DMS 273 (cell line): ENCODE measurements at regions not wholly inside any gene's neighbourhood (a gene's known extent, or its start where the extent isn't known, plus 50 kb on each side); places are given as distances from the start of the nearest gene placed in this dataset.
"Not testable (repeated sequence)": the region's sequence is repeated elsewhere in the genome, so short reads cannot be mapped to it uniquely, and the experiment has no call there.

Source experiments
- DNase-seq: peaks from one replicate; lab custom pipeline; 2025; ENCODE audit not compliant: unreplicated experiment; lab: John Stamatoyannopoulos, UW

- DNase-seq = not testable (repeated sequence)
Observed at GRCh38 chr11:100409267-100409666, 277.8 kb upstream of the ARHGAP42 start.

GRCh38 chr11:100419518-100419917 lies 267.6 kb upstream of the ARHGAP42 start:
- DNase-seq = no peak

GRCh38 chr11:100434821-100435641 lies 252.1 kb upstream of the ARHGAP42 start:
- DNase-seq = no peak

GRCh38 chr11:100438376-100438775 lies 248.7 kb upstream of the ARHGAP42 start:
- DNase-seq = no peak

GRCh38 chr11:100441086-100441485 lies 246.0 kb upstream of the ARHGAP42 start:
- DNase-seq = no peak

GRCh38 chr11:100442017-100442416 lies 245.1 kb upstream of the ARHGAP42 start:
- DNase-seq = no peak

- peak; percentile 69 for DNase-seq
Observed at GRCh38 chr11:100445231-100445735, 241.8 kb upstream of the ARHGAP42 start.

GRCh38 chr11:100451801-100452460 lies 235.2 kb upstream of the ARHGAP42 start:
- DNase-seq = not testable (repeated sequence)

GRCh38 chr11:100459811-100460210 lies 227.3 kb upstream of the ARHGAP42 start:
- DNase-seq = peak; percentile 5

GRCh38 chr11:100460426-100460825 lies 226.7 kb upstream of the ARHGAP42 start:
- DNase-seq = no peak

- DNase-seq = no peak
Observed at GRCh38 chr11:100467821-100468508, 219.1 kb upstream of the ARHGAP42 start.

- DNase-seq = no peak
Observed at GRCh38 chr11:100469835-100470234, 217.3 kb upstream of the ARHGAP42 start.

GRCh38 chr11:100472727-100473389 lies 214.2 kb upstream of the ARHGAP42 start:
- DNase-seq = no peak

- DNase-seq = no peak
Observed at GRCh38 chr11:100473390-100473740, 213.7 kb upstream of the ARHGAP42 start.

GRCh38 chr11:100484948-100485347 lies 202.1 kb upstream of the ARHGAP42 start:
- DNase-seq = no peak

GRCh38 chr11:100498780-100499179 lies 188.3 kb upstream of the ARHGAP42 start:
- no peak for DNase-seq

- DNase-seq = no peak
Observed at GRCh38 chr11:100501450-100501849, 185.6 kb upstream of the ARHGAP42 start.

- DNase-seq = no peak
Observed at GRCh38 chr11:100512475-100512874, 174.6 kb upstream of the ARHGAP42 start.

- DNase-seq = no peak
Observed at GRCh38 chr11:100515087-100515486, 172.0 kb upstream of the ARHGAP42 start.

GRCh38 chr11:100525197-100525596 lies 161.9 kb upstream of the ARHGAP42 start:
- no peak for DNase-seq

- DNase-seq = peak; percentile 14
Observed at GRCh38 chr11:100525635-100526034, 161.5 kb upstream of the ARHGAP42 start.
